ENCODE measurements at regions not wholly inside any gene's neighbourhood (a gene's known extent, or its start where the extent isn't known, plus 50 kb on each side); places are given as distances from the start of the nearest gene placed in this dataset.
"Not testable (repeated sequence)": the region's sequence is repeated elsewhere in the genome, so short reads cannot be mapped to it uniquely, and the experiment has no call there.

GRCh38 chr13:81230386-81230785 lies 889.5 kb upstream of the SPRY2 start:
- WGBS: 91% methylated on average over 2 of the region's 2 CpGs
- Histone ChIP-seq H3K27me3 (ENCODE audit: control insufficient read depth in 2 of 2, insufficient read depth in 1 of 2, low read length in 1 of 2) (no peaks in the 10 kb centered on the region), H3K9me3 (ENCODE audit: control insufficient read depth in 2 of 2, insufficient read depth in 1 of 2, low read length in 1 of 2) (peaks cover 0 to 3% of the 10 kb centered on the region in 2 donors), H3K4me1 (ENCODE audit: control insufficient read depth in 2 of 2, insufficient read depth in 2 of 2, low read length in 2 of 2) (no peaks in the 10 kb centered on the region), H3K27ac (ENCODE audit: low read depth in 1 of 2, low read length in 1 of 2) (no peak overlapping the region), H3K36me3 (ENCODE audit: control insufficient read depth in 2 of 2, insufficient read depth in 2 of 2, low read length in 1 of 2) (no peaks in the 10 kb centered on the region), H3K4me3 (ENCODE audit: low read length in 2 of 2) (no peak overlapping the region)
- DNase-seq (ENCODE audit: low read depth in 6 of 9, low spot score in 9 of 9): no peak

- not testable (repeated sequence) for DNase-seq (ENCODE audit: low read depth in 6 of 9, low spot score in 9 of 9); H3K27ac ChIP-seq (ENCODE audit: low read depth in 1 of 2, low read length in 1 of 2); H3K4me3 ChIP-seq (ENCODE audit: low read length in 2 of 2); H3K4me1 ChIP-seq (ENCODE audit: control insufficient read depth in 2 of 2, insufficient read depth in 2 of 2, low read length in 2 of 2); H3K36me3 ChIP-seq (ENCODE audit: control insufficient read depth in 2 of 2, insufficient read depth in 2 of 2, low read length in 1 of 2); H3K9me3 ChIP-seq (ENCODE audit: control insufficient read depth in 2 of 2, insufficient read depth in 1 of 2, low read length in 1 of 2); H3K27me3 ChIP-seq (ENCODE audit: control insufficient read depth in 2 of 2, insufficient read depth in 1 of 2, low read length in 1 of 2)
- 82% methylated on average over 4 of the region's 4 CpGs for WGBS
Observed at GRCh38 chr13:81226830-81227229, 885.9 kb upstream of the SPRY2 start.

- no peak for DNase-seq (ENCODE audit: low read depth in 6 of 9, low spot score in 9 of 9)
- H3K27me3 ChIP-seq (ENCODE audit: control insufficient read depth in 2 of 2, insufficient read depth in 1 of 2, low read length in 1 of 2): no peaks in the 10 kb centered on the region
- H3K4me1 ChIP-seq (ENCODE audit: control insufficient read depth in 2 of 2, insufficient read depth in 2 of 2, low read length in 2 of 2): no peaks in the 10 kb centered on the region
- H3K27ac ChIP-seq (ENCODE audit: low read depth in 1 of 2, low read length in 1 of 2): no peak overlapping the region
- H3K9me3 ChIP-seq (ENCODE audit: control insufficient read depth in 2 of 2, insufficient read depth in 1 of 2, low read length in 1 of 2): peaks cover 0 to 3% of the 10 kb centered on the region in 2 donors
- H3K4me3 ChIP-seq (ENCODE audit: low read length in 2 of 2): no peak overlapping the region
- WGBS: 93% methylated on average over 7 of the region's 7 CpGs
- H3K36me3 ChIP-seq (ENCODE audit: control insufficient read depth in 2 of 2, insufficient read depth in 2 of 2, low read length in 1 of 2): no peaks in the 10 kb centered on the region
Observed at GRCh38 chr13:81224209-81224833, 883.4 kb upstream of the SPRY2 start.

GRCh38 chr13:81223778-81224177 lies 882.9 kb upstream of the SPRY2 start:
- Histone ChIP-seq H3K27me3 (ENCODE audit: control insufficient read depth in 2 of 2, insufficient read depth in 1 of 2, low read length in 1 of 2) (no peaks in the 10 kb centered on the region), H3K4me3 (ENCODE audit: low read length in 2 of 2) (no peak overlapping the region), H3K27ac (ENCODE audit: low read depth in 1 of 2, low read length in 1 of 2) (no peak overlapping the region), H3K36me3 (ENCODE audit: control insufficient read depth in 2 of 2, insufficient read depth in 2 of 2, low read length in 1 of 2) (no peaks in the 10 kb centered on the region), H3K9me3 (ENCODE audit: control insufficient read depth in 2 of 2, insufficient read depth in 1 of 2, low read length in 1 of 2) (peaks cover 0 to 3% of the 10 kb centered on the region in 2 donors), H3K4me1 (ENCODE audit: control insufficient read depth in 2 of 2, insufficient read depth in 2 of 2, low read length in 2 of 2) (no peaks in the 10 kb centered on the region)
- WGBS: 87% methylated on average over 6 of the region's 6 CpGs
- DNase-seq (ENCODE audit: low read depth in 6 of 9, low spot score in 9 of 9): no peak

GRCh38 chr13:81211713-81212112 lies 870.8 kb upstream of the SPRY2 start:
- no peaks in the 10 kb centered on the region for H3K4me1 ChIP-seq (ENCODE audit: control insufficient read depth in 2 of 2, insufficient read depth in 2 of 2, low read length in 2 of 2)
- H3K36me3 ChIP-seq (ENCODE audit: control insufficient read depth in 2 of 2, insufficient read depth in 2 of 2, low read length in 1 of 2): no peaks in the 10 kb centered on the region
- no peak overlapping the region for H3K4me3 ChIP-seq (ENCODE audit: low read length in 2 of 2)
- DNase-seq (ENCODE audit: low read depth in 6 of 9, low spot score in 9 of 9): no peak
- H3K9me3 ChIP-seq (ENCODE audit: control insufficient read depth in 2 of 2, insufficient read depth in 1 of 2, low read length in 1 of 2): no peaks in the 10 kb centered on the region
- H3K27me3 ChIP-seq (ENCODE audit: control insufficient read depth in 2 of 2, insufficient read depth in 1 of 2, low read length in 1 of 2): no peaks in the 10 kb centered on the region
- 96% methylated on average over 2 of the region's 2 CpGs for WGBS
- H3K27ac ChIP-seq (ENCODE audit: low read depth in 1 of 2, low read length in 1 of 2): no peak overlapping the region

- Histone ChIP-seq H3K27me3 (ENCODE audit: control insufficient read depth in 2 of 2, insufficient read depth in 1 of 2, low read length in 1 of 2) (no peaks in the 10 kb centered on the region), H3K4me3 (ENCODE audit: low read length in 2 of 2) (no peak overlapping the region), H3K4me1 (ENCODE audit: control insufficient read depth in 2 of 2, insufficient read depth in 2 of 2, low read length in 2 of 2) (no peaks in the 10 kb centered on the region), H3K9me3 (ENCODE audit: control insufficient read depth in 2 of 2, insufficient read depth in 1 of 2, low read length in 1 of 2) (no peaks in the 10 kb centered on the region), H3K27ac (ENCODE audit: low read depth in 1 of 2, low read length in 1 of 2) (no peak overlapping the region), H3K36me3 (ENCODE audit: control insufficient read depth in 2 of 2, insufficient read depth in 2 of 2, low read length in 1 of 2) (no peaks in the 10 kb centered on the region)
- WGBS: 73% methylated on average over 3 of the region's 3 CpGs
- DNase-seq (ENCODE audit: low read depth in 6 of 9, low spot score in 9 of 9): no peak
Observed at GRCh38 chr13:81207636-81208035, 866.7 kb upstream of the SPRY2 start.

GRCh38 chr13:81207231-81207630 lies 866.3 kb upstream of the SPRY2 start:
- H3K27ac ChIP-seq (ENCODE audit: low read depth in 1 of 2, low read length in 1 of 2): no peak overlapping the region
- H3K36me3 ChIP-seq (ENCODE audit: control insufficient read depth in 2 of 2, insufficient read depth in 2 of 2, low read length in 1 of 2): no peaks in the 10 kb centered on the region
- no peaks in the 10 kb centered on the region for H3K27me3 ChIP-seq (ENCODE audit: control insufficient read depth in 2 of 2, insufficient read depth in 1 of 2, low read length in 1 of 2)
- no peak overlapping the region for H3K4me3 ChIP-seq (ENCODE audit: low read length in 2 of 2)
- no peak for DNase-seq (ENCODE audit: low read depth in 6 of 9, low spot score in 9 of 9)
- H3K9me3 ChIP-seq (ENCODE audit: control insufficient read depth in 2 of 2, insufficient read depth in 1 of 2, low read length in 1 of 2): no peaks in the 10 kb centered on the region
- no peaks in the 10 kb centered on the region for H3K4me1 ChIP-seq (ENCODE audit: control insufficient read depth in 2 of 2, insufficient read depth in 2 of 2, low read length in 2 of 2)

- Histone ChIP-seq H3K4me3 (ENCODE audit: low read length in 2 of 2) (no peak overlapping the region), H3K4me1 (ENCODE audit: control insufficient read depth in 2 of 2, insufficient read depth in 2 of 2, low read length in 2 of 2) (no peaks in the 10 kb centered on the region), H3K36me3 (ENCODE audit: control insufficient read depth in 2 of 2, insufficient read depth in 2 of 2, low read length in 1 of 2) (no peaks in the 10 kb centered on the region), H3K27me3 (ENCODE audit: control insufficient read depth in 2 of 2, insufficient read depth in 1 of 2, low read length in 1 of 2) (no peaks in the 10 kb centered on the region), H3K27ac (ENCODE audit: low read depth in 1 of 2, low read length in 1 of 2) (no peak overlapping the region), H3K9me3 (ENCODE audit: control insufficient read depth in 2 of 2, insufficient read depth in 1 of 2, low read length in 1 of 2) (no peaks in the 10 kb centered on the region)
- 96% methylated on average over 1 of the region's 1 CpG for WGBS
- DNase-seq (ENCODE audit: low read depth in 6 of 9, low spot score in 9 of 9): no peak
Observed at GRCh38 chr13:81203783-81204182, 862.9 kb upstream of the SPRY2 start.

GRCh38 chr13:81199956-81200355 lies 859.0 kb upstream of the SPRY2 start:
- no peak for DNase-seq (ENCODE audit: low read depth in 6 of 9, low spot score in 9 of 9)
- no peaks in the 10 kb centered on the region for H3K36me3 ChIP-seq (ENCODE audit: control insufficient read depth in 2 of 2, insufficient read depth in 2 of 2, low read length in 1 of 2)
- H3K4me1 ChIP-seq (ENCODE audit: control insufficient read depth in 2 of 2, insufficient read depth in 2 of 2, low read length in 2 of 2): no peaks in the 10 kb centered on the region
- no peak overlapping the region for H3K27ac ChIP-seq (ENCODE audit: low read depth in 1 of 2, low read length in 1 of 2)
- no peaks in the 10 kb centered on the region for H3K27me3 ChIP-seq (ENCODE audit: control insufficient read depth in 2 of 2, insufficient read depth in 1 of 2, low read length in 1 of 2)
- no peaks in the 10 kb centered on the region for H3K9me3 ChIP-seq (ENCODE audit: control insufficient read depth in 2 of 2, insufficient read depth in 1 of 2, low read length in 1 of 2)
- 58% methylated on average over 4 of the region's 4 CpGs for WGBS
- no peak overlapping the region for H3K4me3 ChIP-seq (ENCODE audit: low read length in 2 of 2)

GRCh38 chr13:81197966-81198365 lies 857.0 kb upstream of the SPRY2 start:
- no peak for DNase-seq (ENCODE audit: low read depth in 6 of 9, low spot score in 9 of 9)
- WGBS: 87% methylated on average over 3 of the region's 3 CpGs
- Histone ChIP-seq H3K9me3 (ENCODE audit: control insufficient read depth in 2 of 2, insufficient read depth in 1 of 2, low read length in 1 of 2) (no peaks in the 10 kb centered on the region), H3K36me3 (ENCODE audit: control insufficient read depth in 2 of 2, insufficient read depth in 2 of 2, low read length in 1 of 2) (no peaks in the 10 kb centered on the region), H3K4me1 (ENCODE audit: control insufficient read depth in 2 of 2, insufficient read depth in 2 of 2, low read length in 2 of 2) (no peaks in the 10 kb centered on the region), H3K27ac (ENCODE audit: low read depth in 1 of 2, low read length in 1 of 2) (no peak overlapping the region), H3K27me3 (ENCODE audit: control insufficient read depth in 2 of 2, insufficient read depth in 1 of 2, low read length in 1 of 2) (no peaks in the 10 kb centered on the region), H3K4me3 (ENCODE audit: low read length in 2 of 2) (no peak overlapping the region)

All from thymus (tissue), 11 donors.